Keratinocyte (primary cell): ENCODE measurements at regions not wholly inside any gene's neighbourhood (a gene's known extent, or its start where the extent isn't known, plus 50 kb on each side); places are given as distances from the start of the nearest gene placed in this dataset.

Source experiments
- DNase-seq: peaks from one replicate; pipeline ENCODE4 v3.0.0-alpha.2; 2011; ENCODE audit warnings: low read depth, missing footprints, low spot score
- FAIRE-seq: peaks from 2 replicates; lab custom pipeline; 2011; peaks lifted over from hg19 to GRCh38; lab: Jason Lieb, UNC
- H2AFZ ChIP-seq: 2 replicates; pipeline ENCODE4 v1.6.0; 2012; ENCODE audit warnings: low read length, control low read depth, inconsistent platforms; ENCODE audit not compliant: control insufficient read depth
- H3K27ac ChIP-seq: 2 replicates; pipeline ENCODE4 v1.5.1; 2011; ENCODE audit warnings: low read length; ENCODE audit not compliant: control insufficient read depth, insufficient read depth
- H3K27me3 ChIP-seq: 3 replicates; pipeline ENCODE4 v1.6.0; 2011; ENCODE audit warnings: low read length; ENCODE audit not compliant: control insufficient read depth, insufficient read depth; ENCODE audit errors: extremely low read depth
- H3K36me3 ChIP-seq, 2 experiments: 2 replicates in 1 of 2; 3 replicates in 1 of 2; pipeline ENCODE4 v1.5.1; 2011; ENCODE audit warnings: low read length in 2 of 2, mild to moderate bottlenecking in 1 of 2; ENCODE audit not compliant: control insufficient read depth in 2 of 2, insufficient read depth in 2 of 2; ENCODE audit errors: extremely low read depth in 1 of 2
- H3K4me1 ChIP-seq: 3 replicates; pipeline ENCODE4 v1.5.1; 2011; ENCODE audit warnings: low read length; ENCODE audit not compliant: control insufficient read depth, insufficient read depth; ENCODE audit errors: extremely low read depth
- H3K4me2 ChIP-seq: 3 replicates; pipeline ENCODE4 v1.6.0; 2011; ENCODE audit warnings: low read depth, low read length; ENCODE audit not compliant: control insufficient read depth, insufficient read depth; ENCODE audit errors: extremely low read depth
- H3K4me3 ChIP-seq, 3 experiments: fragments of 200-600 bp in 1 of 3; sonication (generic) in 1 of 3; 2 replicates in 2 of 3; 3 replicates in 1 of 3; pipeline ENCODE4 v1.5.1; 2011 to 2016; ENCODE audit warnings: low read length in 3 of 3, mild to moderate bottlenecking in 3 of 3, control low read depth in 2 of 3, inconsistent platforms in 1 of 3, low read depth in 1 of 3, mixed read lengths in 1 of 3, mixed run types in 1 of 3, moderate library complexity in 1 of 3; ENCODE audit not compliant: control insufficient read depth in 2 of 3, insufficient read depth in 2 of 3; ENCODE audit errors: extremely low read depth in 1 of 3
- H3K79me2 ChIP-seq: 2 replicates; pipeline ENCODE4 v1.6.0; 2012; ENCODE audit warnings: low read length; ENCODE audit not compliant: control insufficient read depth, insufficient read depth
- H3K9ac ChIP-seq: 3 replicates; pipeline ENCODE4 v1.6.0; 2011; ENCODE audit warnings: low read length; ENCODE audit not compliant: control insufficient read depth, insufficient read depth; ENCODE audit errors: extremely low read depth
- H3K9me1 ChIP-seq: 3 replicates; pipeline ENCODE4 v1.6.0; 2011; ENCODE audit warnings: low read length; ENCODE audit not compliant: control insufficient read depth, insufficient read depth; ENCODE audit errors: extremely low read depth
- H3K9me3 ChIP-seq: 2 replicates; pipeline ENCODE4 v1.5.1; 2012; ENCODE audit warnings: low read depth, low read length; ENCODE audit not compliant: control insufficient read depth
- H4K20me1 ChIP-seq: 3 replicates; pipeline ENCODE4 v1.6.0; 2011; ENCODE audit warnings: low read length; ENCODE audit not compliant: control insufficient read depth, insufficient read depth; ENCODE audit errors: extremely low read depth
- CTCF ChIP-seq, 3 experiments: IDR thresholded peaks in 1 of 3; conservative IDR thresholded peaks in 1 of 3; optimal IDR thresholded peaks in 1 of 3; 2 replicates in 2 of 3; 3 replicates in 1 of 3; pipeline versions ENCODE3 to v1.5.1; 2011; ENCODE audit warnings: low read length in 3 of 3, mild to moderate bottlenecking in 3 of 3, moderate library complexity in 2 of 3, control low read depth in 1 of 3, inconsistent platforms in 1 of 3; ENCODE audit not compliant: insufficient read depth in 2 of 3; ENCODE audit errors: extremely low read depth in 1 of 3
- EZH2 ChIP-seq: IDR thresholded peaks from one replicate; pipeline ENCODE4 v1.6.1; 2012; ENCODE audit warnings: inconsistent platforms, mild to moderate bottlenecking, low read length, moderate library complexity
- dilution Hi-C: fragments of 300-500 bp; cut with MboI; formaldehyde crosslinking; loops from one replicate; pipeline ENCODE4 v1.7.0; 2020; ENCODE audit warnings: low sequenced_read_pairs; ENCODE audit not compliant: extremely low pct_ligation_motif_present

GRCh38 chr16:82350560-82350959 is 180.5 kb upstream of the MPHOSPH6 start:
- FAIRE-seq = no peak
- peaks cover 4% of the 10 kb centered on the region for H3K27me3 ChIP-seq

DNA sequence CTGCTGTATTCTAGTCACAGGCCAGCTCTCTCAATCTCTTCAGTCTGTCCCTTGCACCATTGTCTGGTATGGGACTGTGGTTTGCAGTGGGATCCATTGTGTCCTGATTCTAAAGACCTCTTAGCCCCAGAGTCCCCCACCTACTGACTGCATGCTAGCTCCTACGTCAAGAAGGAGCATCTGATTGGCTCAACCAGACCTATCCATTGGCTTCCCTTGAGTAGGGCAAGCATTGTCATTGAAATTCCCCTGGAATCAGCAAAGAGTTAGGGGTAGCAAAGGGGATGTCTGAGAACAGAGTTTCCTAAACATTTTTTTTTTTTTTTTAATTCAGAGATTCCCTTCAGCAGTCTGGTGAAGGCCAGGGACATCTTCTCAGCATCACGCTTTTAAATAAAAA is 175.3 kb upstream of the MPHOSPH6 start:
- no peaks in the 10 kb centered on the region for H3K9me3 ChIP-seq
- H3K9me1 ChIP-seq = no peaks in the 10 kb centered on the region
- DNase-seq = no peak
- dilution Hi-C loops = no loop called here
- no peaks in the 10 kb centered on the region for H3K4me1 ChIP-seq
- H2AFZ ChIP-seq = no peak overlapping the region
- no peak overlapping the region for H3K27ac ChIP-seq
- H3K79me2 ChIP-seq = no peaks in the 10 kb centered on the region
- no peaks in the 10 kb centered on the region for H3K36me3 ChIP-seq
- FAIRE-seq = no peak
- H3K4me3 ChIP-seq = no peak overlapping the region
- no peak overlapping the region for H3K9ac ChIP-seq
- H3K27me3 ChIP-seq = peaks cover 6% of the 10 kb centered on the region
- TF ChIP-seq EZH2 (no peak), CTCF (optimal IDR thresholded peaks at IDR 0.05 in 1 of 3, IDR thresholded peaks at IDR 0.05 in 1 of 3, conservative IDR thresholded peaks at IDR 0.05 in 1 of 3; ENCODE audit: extremely low read depth in 1 of 3, insufficient read depth in 2 of 3, low read length in 3 of 3) (no peak)
- H3K4me2 ChIP-seq = no peak overlapping the region
- H4K20me1 ChIP-seq = no peaks in the 10 kb centered on the region

More at GRCh38 chr16:82350560-82350959, 180.5 kb upstream of the MPHOSPH6 start:
- Histone ChIP-seq H3K9me1 (no peaks in the 10 kb centered on the region), H3K36me3 (no peaks in the 10 kb centered on the region), H3K4me3 (no peak overlapping the region), H3K9me3 (no peaks in the 10 kb centered on the region), H2AFZ (no peak overlapping the region), H3K79me2 (no peaks in the 10 kb centered on the region), H3K4me2 (no peak overlapping the region), H4K20me1 (no peaks in the 10 kb centered on the region), H3K27ac (no peak overlapping the region), H3K9ac (no peak overlapping the region), H3K4me1 (no peaks in the 10 kb centered on the region)
- dilution Hi-C loops = no loop called here
- no peak for DNase-seq
- TF ChIP-seq CTCF (optimal IDR thresholded peaks at IDR 0.05 in 1 of 3, IDR thresholded peaks at IDR 0.05 in 1 of 3, conservative IDR thresholded peaks at IDR 0.05 in 1 of 3; ENCODE audit: extremely low read depth in 1 of 3, insufficient read depth in 2 of 3, low read length in 3 of 3) = no peak
- TF ChIP-seq EZH2 = no peak
